ENCODE measurements at regions not wholly inside any gene's neighbourhood (a gene's known extent, or its start where the extent isn't known, plus 50 kb on each side); places are given as distances from the start of the nearest gene placed in this dataset.
"Not testable (repeated sequence)": the region's sequence is repeated elsewhere in the genome, so short reads cannot be mapped to it uniquely, and the experiment has no call there.

DNA sequence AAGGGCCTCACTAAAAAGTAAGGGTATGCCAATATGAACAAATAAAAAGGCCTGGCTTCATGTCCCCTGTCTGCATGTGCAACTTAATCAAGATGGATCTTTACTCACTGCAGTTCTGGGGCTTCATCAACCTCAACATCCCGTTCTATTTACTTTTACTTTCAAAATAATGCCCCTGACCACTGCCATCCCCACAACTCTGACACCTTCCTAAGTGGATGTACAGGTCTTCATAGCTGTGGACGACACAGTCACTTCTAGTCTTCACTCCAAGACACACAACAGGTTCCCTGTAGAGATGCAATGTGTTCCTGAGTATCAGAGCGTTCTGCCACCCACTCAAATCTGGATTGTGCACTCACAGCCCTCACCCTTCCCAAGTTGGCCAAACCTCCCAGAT is 136.1 kb downstream of the ENC1 start:
- ATAC-seq, result no peak
- intact Hi-C loops (cut with DNase I), result no loop called here

DNA sequence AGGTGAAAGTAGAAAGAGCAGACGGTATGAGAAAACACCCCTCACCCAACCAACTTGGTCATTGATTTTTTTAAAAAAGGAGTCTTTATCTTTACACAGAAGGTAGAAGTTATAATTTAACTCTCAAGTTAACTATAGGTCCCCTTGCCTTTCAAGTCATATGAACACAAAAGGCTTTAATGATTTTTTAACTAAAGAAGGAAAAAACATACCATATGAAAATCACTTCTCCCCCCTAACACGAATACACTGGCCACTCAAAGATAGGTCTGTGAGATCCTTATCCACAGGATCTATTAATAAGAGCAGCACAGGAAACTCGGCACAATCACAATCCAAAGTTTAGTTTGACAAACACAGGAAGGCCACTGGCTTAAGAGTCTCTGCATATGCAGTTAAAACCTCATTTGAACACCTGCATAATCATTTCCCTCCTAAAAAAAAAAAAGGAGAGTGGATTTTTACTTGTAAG is 138.0 kb downstream of the ENC1 start:
- DNase-seq (ENCODE audit: low spot score) (no peak), ATAC-seq (no peak)
- intact Hi-C loops (cut with DNase I), result no loop called here

More for the DNA sequence above, 136.1 kb downstream of the ENC1 start:
- no peak for DNase-seq (ENCODE audit: low spot score)

DNA sequence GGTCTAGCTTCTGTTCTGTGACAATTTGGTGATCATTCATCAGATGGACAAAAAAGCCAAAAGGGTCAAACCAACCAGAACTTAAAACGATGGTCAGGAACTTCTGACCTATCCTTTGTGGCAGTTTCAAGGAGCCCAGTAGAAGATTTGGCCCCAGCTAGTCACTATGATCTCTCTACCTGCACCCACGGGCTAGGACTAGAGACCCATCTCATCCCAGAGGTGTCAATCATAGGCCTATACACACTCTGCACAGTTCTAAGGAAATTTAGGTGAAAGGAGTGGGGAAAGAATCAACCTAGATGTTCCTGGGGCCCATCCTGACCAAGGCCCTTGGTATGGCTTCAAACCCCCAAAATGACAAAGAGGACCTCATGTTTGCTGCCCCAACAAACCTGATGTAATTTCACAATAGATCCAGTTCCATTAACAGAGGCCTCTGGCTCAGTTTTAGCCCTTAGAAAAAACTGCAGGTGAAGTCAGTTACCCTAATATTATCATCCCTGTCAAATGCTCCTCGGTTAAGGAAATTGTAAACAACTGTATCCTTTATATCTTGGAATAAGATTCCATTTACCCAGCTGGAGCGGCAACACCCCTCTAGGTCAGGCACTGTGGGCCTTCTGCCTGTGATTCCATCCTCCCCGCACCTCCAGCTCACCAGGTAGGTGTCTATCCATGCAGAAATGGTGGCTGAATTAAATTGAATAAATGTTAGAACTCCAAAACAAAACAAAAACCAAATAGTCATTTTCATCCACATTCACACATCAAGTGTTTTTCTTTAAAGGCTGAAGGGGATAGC is 138.7 kb downstream of the ENC1 start:
- ATAC-seq, result no peak
- no peak for DNase-seq (ENCODE audit: low spot score)
- intact Hi-C loops (cut with DNase I), result no loop called here

DNA sequence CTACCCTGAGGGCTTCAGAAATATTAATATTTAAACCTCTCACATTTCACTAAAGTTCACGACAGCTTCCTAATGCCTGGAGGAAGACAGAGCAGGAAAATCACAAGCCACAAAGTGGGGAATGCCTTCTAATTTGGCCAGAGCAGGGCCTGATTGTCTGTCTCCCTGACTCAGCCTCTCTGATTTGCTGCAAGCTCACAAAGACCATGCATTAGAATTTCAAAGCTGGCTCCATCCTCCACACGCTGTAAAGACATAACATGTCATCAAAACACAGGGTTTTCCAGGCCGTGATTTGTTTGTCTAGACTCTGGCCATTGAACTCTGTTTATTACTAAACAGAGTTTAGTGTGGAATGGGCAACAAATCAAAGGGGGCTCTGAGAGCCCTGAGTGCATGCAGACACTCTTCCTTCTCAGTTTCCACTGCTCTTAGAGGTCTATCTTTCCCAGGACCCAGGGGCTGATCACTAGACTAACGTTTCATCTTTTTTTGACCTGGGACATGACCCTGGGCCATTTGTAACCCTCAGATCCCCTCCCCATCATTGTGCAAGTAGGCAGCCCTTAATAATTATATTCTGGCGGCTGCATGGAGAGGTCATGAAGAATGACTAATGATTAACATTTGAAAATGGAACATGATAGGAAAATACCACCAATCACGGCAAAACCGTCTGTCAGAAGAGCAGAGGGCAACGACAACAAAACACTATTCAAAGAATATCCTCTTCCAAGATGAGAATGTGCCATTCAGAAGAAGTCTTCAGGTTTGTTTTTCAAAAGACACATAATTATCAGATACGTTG is 140.2 kb downstream of the ENC1 start:
- DNase-seq (ENCODE audit: low spot score), result no peak
- intact Hi-C loops (cut with DNase I), result no loop called here
- ATAC-seq, result no peak

DNA sequence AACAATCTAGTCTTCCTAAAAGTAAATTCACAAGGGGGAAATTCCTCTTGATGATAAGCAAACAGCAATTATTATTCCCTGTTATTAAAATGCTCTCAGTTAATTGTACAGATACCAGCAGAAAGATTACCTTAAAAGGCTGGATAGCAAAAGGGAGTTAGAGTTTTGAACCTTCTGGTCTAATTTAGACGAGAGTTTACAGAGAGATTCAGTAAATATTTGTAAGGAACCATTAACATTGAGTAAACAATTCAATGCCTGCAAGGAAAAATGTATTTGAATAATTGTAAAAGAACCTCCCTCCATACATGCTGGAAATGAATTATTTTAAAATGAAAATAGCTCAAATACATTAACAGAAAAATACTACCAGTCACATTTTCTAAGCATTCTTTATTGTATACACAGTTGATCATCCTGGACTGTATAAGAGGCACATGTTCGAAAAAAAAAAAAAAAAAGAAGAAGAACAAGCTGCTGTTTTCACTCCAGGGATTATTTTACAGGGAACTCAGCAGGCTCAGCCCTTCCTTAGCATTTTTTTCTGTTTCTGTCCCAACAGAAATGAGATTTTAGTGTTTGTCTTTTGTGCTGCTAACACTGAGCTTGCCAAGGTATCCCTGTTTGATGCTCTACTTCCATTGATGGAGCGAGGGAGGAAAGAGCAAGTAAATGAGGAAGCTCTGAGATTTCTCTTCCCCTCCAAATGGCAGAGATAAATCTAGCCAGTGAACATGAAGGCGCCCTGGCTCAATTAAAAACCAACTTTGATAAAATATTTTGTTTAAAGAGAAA is 141.1 kb downstream of the ENC1 start:
- DNase-seq (ENCODE audit: low spot score) (no peak), ATAC-seq (no peak)
- intact Hi-C loops (cut with DNase I), result no loop called here

DNA sequence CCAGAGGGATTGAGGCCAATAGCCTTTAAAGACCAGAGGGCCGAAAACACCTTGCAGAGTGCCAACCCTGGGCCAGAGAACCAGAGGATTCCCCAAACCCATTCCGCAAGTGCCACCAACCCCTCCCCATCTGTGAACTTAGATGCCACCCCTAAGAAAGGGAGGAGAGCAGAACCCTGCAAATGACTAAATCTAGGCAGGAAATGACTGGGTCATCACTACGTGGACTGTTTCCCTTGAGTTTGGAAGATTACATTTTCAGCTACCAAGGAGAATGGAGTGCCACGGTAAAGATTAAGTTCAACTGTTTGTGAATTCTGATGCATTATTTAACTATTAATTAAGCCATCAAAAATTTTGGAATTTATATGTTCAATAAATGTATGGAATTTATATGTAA is 142.8 kb downstream of the ENC1 start:
- DNase-seq (ENCODE audit: low spot score), result no peak
- intact Hi-C loops (cut with DNase I), result no loop called here
- no peak for ATAC-seq

DNA sequence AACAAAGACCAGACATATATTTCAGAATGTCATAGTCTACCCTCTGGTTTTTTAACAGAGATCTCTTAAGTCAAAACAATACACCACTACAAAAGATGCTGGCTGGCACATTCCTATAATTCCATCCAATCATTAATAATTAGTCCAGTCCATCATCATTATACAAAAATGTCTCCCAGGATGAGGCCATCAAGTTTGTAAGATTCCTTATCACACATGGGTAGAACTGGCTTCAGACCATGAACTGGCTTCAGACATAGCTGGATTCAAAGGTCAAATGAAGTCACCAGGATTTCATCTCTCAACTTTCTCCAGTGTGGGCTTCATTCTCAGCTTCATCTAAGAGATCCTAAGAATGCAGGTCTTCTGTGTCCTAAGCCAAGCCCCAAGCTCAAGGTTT is 147.1 kb downstream of the ENC1 start:
- ATAC-seq (no peak), DNase-seq (ENCODE audit: low spot score) (no peak)
- intact Hi-C loops (cut with DNase I), result no loop called here

DNA sequence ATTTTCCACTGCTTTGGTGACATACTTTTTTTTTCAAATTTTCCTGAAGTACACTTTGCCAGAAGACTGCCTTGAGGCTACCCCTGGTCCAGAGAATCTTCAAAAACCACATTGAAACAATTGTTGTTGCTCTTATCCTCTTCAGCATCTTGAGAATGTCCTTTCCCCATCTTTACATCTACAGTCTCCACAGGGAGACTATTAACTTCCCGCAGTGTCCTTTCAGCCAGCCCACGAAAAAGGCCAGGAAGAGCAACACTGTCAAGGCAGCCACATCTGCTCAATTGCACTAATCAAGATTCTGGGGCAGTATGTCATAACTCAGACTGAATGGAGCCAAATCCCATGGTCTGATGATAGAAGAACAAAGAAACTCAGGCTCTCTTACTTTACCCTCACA is 148.3 kb downstream of the ENC1 start:
- ATAC-seq (no peak), DNase-seq (ENCODE audit: low spot score) (no peak)
- intact Hi-C loops (cut with DNase I), result no loop called here

DNA sequence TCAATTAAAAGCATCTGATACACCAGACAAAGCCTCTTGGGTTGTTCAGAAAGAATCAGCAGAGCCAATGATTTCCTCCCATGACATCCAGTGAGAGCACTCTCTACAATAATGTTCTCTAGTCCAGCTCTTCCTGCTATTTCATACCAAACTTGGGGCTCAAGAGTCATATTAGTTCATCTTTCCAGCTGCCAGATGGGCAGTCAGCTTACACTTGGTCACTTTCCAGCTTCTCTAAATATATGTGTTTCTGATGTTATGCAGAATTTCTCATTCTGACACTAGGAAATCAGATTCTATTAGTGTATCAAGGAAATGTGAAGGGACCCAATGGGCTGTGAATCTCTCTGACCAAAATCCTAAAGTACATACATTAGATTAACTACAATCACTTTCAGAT is 148.9 kb downstream of the ENC1 start:
- intact Hi-C loops (cut with DNase I), result no loop called here
- DNase-seq (ENCODE audit: low spot score) (no peak), ATAC-seq (no peak)

DNA sequence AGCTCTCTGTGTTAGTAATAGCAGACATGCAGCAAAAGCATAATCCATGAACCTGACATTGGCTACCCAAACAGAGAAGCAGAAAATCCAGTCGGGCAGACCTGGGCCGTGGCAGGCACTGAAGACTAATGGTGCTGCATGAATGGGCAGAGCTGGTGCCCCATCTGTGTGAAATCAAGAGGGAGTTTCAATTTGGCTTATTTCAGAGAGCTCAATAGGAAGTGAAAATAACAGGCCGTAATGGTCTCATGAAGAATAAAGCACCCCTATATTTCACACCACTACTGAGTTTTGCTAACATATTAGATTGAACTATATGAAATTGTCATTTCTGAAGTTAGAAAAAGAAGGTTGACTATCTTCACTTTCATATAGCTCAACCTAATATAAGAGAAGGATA is 149.7 kb downstream of the ENC1 start:
- DNase-seq (ENCODE audit: low spot score) (no peak), ATAC-seq (no peak)
- intact Hi-C loops (cut with DNase I), result no loop called here

DNA sequence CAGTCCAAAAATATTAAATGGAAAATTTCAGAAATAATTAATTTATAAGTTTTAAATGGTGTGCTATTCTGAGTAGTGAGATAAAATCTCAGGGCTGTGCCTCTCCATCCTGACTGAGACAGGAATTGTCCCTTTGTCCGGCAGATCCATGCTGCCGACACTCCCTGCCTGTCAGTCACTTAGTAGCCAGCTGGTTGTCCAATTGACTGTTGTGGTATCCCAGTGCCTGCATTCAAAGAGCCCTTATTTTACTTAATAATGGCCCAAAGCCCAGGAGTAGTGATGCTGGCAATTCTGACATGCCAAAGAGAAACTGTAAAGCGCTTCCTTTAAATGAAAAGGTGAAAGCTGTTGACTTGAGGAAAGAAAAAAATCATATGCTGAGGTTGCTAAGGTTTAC is 157.5 kb downstream of the ENC1 start:
- no peak for ATAC-seq
- no peak for DNase-seq (ENCODE audit: low spot score)
- intact Hi-C loops (cut with DNase I), result no loop called here

DNA sequence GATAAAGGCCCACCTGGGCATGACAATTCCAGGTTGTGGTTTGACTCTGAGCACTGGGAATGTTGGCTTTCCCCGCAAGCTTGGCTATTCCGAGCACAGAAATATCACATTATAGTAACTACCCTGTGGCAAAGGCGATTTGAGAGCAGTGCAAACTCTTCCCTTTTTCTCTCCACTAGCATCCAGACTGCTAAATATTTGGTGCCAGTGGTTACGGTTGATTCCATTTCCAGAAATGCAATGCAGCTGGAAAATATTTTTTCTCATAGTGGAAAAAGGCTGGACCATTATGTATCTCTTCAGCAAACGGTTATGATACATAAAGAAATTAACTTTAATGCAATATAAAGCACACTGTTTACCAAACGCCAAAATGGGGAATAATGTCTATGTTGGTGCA is 158.0 kb downstream of the ENC1 start:
- intact Hi-C loops (cut with DNase I), result no loop called here
- ATAC-seq, result no peak
- DNase-seq (ENCODE audit: low spot score), result no peak

DNA sequence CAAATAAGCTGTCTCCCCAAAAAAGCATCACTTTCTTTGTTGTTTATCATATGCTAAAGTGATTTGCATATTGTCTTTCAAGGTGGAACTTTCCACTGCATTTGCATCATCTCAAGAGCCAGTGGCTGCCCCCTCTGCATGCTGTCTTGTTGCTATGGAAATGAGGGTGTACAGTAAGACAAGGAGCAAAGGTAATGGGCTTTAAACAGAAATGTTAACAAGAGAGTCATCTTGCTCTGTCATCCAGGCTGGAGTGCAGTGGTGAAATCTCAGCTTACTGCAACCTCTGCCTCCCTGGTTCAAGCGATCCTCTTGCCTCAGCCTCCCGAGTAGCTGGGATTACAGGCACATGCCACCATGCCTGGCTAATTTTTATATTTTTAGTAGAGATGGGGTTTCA is 159.2 kb downstream of the ENC1 start:
- ATAC-seq; DNase-seq (ENCODE audit: low spot score); intact Hi-C loops (cut with DNase I): not testable (repeated sequence)

DNA sequence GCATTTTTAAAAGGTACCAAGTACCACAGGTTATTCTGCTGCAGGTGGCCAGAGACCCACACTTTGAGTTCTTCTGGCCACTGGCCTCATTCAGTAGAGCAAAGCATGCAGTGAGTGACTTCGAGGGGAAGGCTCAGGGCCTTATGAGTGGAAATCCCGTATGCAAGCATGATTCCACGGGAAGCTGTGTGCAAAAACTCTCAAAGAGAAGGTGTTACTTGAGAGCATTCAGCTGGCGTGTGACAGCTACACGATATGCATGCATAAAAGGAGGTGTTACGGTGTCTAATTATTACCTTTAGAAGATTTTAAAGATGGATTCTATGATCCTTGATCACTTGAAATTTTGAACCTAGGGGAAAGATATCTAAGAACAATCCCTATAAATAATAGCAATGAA is 160.3 kb downstream of the ENC1 start:
- intact Hi-C loops (cut with DNase I), result no loop called here
- ATAC-seq, result no peak
- no peak for DNase-seq (ENCODE audit: low spot score)

DNA sequence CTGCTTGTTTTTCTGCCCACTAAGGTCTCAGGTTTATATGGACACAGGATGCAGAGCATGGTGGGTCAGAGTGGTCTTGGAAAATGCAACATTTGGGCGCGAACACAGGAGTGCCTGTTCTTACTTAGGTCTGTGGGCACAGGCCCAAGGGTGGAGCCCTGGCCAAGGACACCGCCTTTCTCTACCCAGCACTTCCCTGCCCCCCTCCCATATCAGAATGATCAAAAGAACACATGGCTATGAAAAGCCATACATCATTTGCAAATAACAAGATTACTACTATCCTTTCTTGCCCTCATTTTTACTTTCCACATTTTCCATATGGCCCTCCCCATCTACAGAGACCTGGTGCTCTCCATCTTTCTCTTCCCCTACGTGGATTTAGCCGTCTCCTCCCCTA is 162.2 kb downstream of the ENC1 start:
- intact Hi-C loops (cut with DNase I), result no loop called here
- ATAC-seq (no peak), DNase-seq (ENCODE audit: low spot score) (no peak)

DNA sequence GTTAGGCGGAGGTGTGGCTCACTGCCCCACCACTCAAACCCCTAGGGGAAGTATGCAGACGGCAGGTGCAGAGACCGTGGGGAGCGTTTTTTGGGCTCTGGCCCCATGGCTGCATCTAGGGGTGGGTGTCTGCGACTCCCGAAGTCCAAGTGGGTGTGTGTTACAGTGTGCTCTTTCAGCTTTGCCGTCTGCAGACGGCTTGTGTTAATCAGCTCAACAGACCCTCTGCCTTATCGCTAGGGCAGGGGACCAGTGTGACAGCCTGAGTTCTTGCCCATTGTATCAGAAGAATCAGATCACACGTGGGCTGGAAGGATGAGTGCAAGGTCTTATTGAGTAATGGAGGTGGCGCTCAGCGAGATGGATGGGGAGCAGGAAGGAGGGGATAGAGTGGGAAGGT is 162.8 kb downstream of the ENC1 start:
- intact Hi-C loops (cut with DNase I), result no loop called here
- no peak for ATAC-seq
- DNase-seq (ENCODE audit: low spot score), result no peak

DNA sequence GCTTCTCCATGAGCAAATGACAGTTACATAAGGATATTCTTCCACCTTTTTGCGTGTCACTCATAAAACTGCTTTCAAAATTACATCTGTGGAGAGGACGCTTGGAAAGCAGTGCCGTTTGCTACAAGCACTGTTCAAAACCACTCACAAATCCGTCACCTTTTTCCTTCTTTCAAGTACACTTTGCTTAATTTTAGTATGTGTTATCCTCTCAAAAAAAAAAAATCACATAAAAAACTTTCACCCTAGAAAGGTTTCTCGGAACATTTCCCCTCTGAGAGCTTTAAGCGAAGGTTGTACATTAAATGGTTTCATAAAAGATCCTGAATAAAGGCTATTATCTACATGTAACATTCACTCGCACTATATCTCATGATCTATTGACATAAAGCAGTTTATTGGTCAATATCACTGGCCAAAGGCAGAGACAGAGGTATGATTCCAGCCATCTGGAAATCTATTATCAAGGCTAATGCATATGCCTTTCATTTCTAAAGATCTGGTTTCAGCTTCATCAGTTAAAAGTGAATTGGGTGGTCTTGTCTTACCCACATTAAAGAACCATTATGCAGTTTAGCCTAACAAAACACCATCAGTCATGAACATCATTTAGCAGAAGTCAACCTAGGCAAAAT is 163.6 kb downstream of the ENC1 start:
- intact Hi-C loops (cut with DNase I), result no loop called here
- ATAC-seq (no peak), DNase-seq (ENCODE audit: low spot score) (no peak)

DNA sequence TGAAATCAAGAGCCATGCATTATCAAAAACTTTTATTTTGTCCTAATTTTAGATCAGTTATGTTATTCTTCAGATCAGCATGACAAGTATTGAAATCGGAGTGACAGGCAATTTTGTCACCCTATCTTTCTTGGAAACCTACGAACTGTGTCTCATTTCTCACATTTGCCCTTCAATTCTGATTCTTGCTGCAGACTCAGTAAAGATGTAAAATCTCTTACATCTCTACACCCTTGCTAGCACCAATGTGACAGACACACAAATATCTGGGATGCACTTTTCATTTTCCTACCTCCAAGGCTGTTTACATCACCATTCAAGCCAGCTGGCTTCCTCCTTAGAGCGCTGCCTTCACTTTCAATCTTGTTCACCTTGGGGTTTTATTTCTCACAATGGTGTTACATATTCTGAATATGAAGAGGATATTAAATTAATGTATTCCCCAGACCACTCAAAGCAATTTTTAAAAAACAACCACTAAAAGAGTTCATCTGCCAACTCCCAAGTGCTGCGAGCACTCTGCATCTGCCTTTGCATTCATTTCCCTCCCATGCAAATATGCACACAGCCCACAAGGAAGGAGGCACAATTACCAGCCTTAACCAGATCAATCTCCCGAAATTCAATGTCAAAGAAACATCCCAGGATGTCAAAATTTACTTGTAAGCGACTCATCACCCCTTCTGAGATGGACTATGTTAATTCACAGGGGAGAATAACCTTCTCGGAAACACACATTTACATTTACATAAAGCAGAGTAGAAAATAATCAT is 164.3 kb downstream of the ENC1 start:
- no peak for ATAC-seq

DNA sequence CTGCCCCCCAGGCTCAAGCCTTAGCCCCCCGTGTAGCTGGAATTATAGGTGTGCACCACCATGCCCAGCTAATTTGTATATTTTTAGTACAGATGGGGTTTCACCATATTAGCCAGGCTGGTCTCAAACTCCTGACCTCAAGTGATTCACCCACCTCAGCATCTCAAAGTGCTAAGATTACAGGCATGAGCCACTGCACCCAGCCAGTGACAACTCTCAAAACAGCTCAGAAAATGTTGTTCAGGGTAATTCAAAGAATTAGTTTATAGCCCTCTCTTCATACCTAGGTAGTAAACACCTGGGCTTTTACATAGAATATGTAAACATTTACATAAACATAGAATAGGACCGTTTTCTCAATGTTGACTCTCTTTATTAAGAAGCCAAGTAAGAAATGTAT is 168.7 kb downstream of the ENC1 start:
- DNase-seq (ENCODE audit: low spot score), result no peak
- intact Hi-C loops (cut with DNase I), result no loop called here
- no peak for ATAC-seq

More for the DNA sequence above, 164.3 kb downstream of the ENC1 start:
- DNase-seq (ENCODE audit: low spot score), result no peak
- intact Hi-C loops (cut with DNase I), result no loop called here

Measured in sciatic nerve (tissue), 2 donors.